VCaP (cell line): ENCODE measurements at regions not wholly inside any gene's neighbourhood (a gene's known extent, or its start where the extent isn't known, plus 50 kb on each side); places are given as distances from the start of the nearest gene placed in this dataset.

Experiments used
- H3K27ac ChIP-seq: fragments of 450-650 bp; 2 replicates; pipeline ENCODE4 v1.5.1; 2017
- CTCF ChIP-seq: fragments of 450-650 bp; conservative IDR thresholded peaks from 2 replicates; pipeline ENCODE4 v1.5.1; 2017; ENCODE audit warnings: mild to moderate bottlenecking, moderate library complexity

- no peak for TF ChIP-seq CTCF
Observed at GRCh38 chr2:64840426-64840881, 148.7 kb upstream of the SLC1A4 start.

GRCh38 chr2:64841461-64841860 lies 147.7 kb upstream of the SLC1A4 start:
- no peak for TF ChIP-seq CTCF
- H3K27ac ChIP-seq = no peak overlapping the region

More at GRCh38 chr2:64840426-64840881, 148.7 kb upstream of the SLC1A4 start:
- H3K27ac ChIP-seq = no peak overlapping the region

- TF ChIP-seq CTCF = no peak
- H3K27ac ChIP-seq = no peak overlapping the region
Observed at GRCh38 chr2:64842030-64842429, 147.2 kb upstream of the SLC1A4 start.

GRCh38 chr2:64844087-64844486 lies 145.1 kb upstream of the SLC1A4 start:
- no peak for TF ChIP-seq CTCF
- no peak overlapping the region for H3K27ac ChIP-seq

GRCh38 chr2:64845273-64845905 lies 143.8 kb upstream of the SLC1A4 start:
- H3K27ac ChIP-seq = no peak overlapping the region
- TF ChIP-seq CTCF = no peak

GRCh38 chr2:64846177-64846576 lies 143.0 kb upstream of the SLC1A4 start:
- no peak overlapping the region for H3K27ac ChIP-seq
- TF ChIP-seq CTCF = no peak

GRCh38 chr2:64847930-64848329 lies 141.3 kb upstream of the SLC1A4 start:
- TF ChIP-seq CTCF = no peak

More at GRCh38 chr2:64847930-64848329, 141.3 kb upstream of the SLC1A4 start:
- no peak overlapping the region for H3K27ac ChIP-seq
